SK-N-SH (cell line): ENCODE measurements at regions not wholly inside any gene's neighbourhood (a gene's known extent, or its start where the extent isn't known, plus 50 kb on each side); places are given as distances from the start of the nearest gene placed in this dataset.
A peak's percentile ranks its signal among the peaks of the same experiment; 100 is the strongest.

Source experiments
- CTCF ChIA-PET: fragments of 300-600, 350-600 bp; formaldehyde crosslinking; extraction: SDS; loops from one replicate; lab custom pipeline; 2021; lab: Yijun Ruan, JAX
- POLR2A ChIA-PET: fragments of 350-600 bp; sonication (Branson Sonifier 250); formaldehyde crosslinking; extraction: SDS; loops from one replicate; lab custom pipeline; 2020; ENCODE audit warnings: antibody characterized with exemption, inconsistent platforms; lab: Yijun Ruan, JAX
- DNase-seq: peaks from one replicate; pipeline ENCODE4 v3.0.0; 2012
- H2AFZ ChIP-seq: fragments of 200-600 bp; sonication (generic); 2 replicates; pipeline ENCODE4 v1.8.1; 2016; ENCODE audit warnings: antibody characterized with exemption, mild to moderate bottlenecking, low read depth
- H3F3A ChIP-seq: fragments of 200-600 bp; sonication (generic); replicated peaks from 2 replicates; pipeline ENCODE3; 2016; ENCODE audit warnings: antibody characterized with exemption, mild to moderate bottlenecking; ENCODE audit not compliant: insufficient read depth
- H3K27ac ChIP-seq, 2 experiments: fragments of 200-500 bp in 1 of 2; fragments of 200-600 bp in 1 of 2; sonication (Bioruptor generic) in 1 of 2; sonication (generic), shearing (Covaris generic) in 1 of 2; 2 replicates each; pipeline versions ENCODE4 v1.5.1 to v1.6.1; 2014 to 2016; ENCODE audit warnings: low read depth in 2 of 2, inconsistent platforms in 1 of 2, low read length in 1 of 2, mild to moderate bottlenecking in 1 of 2, mixed read lengths in 1 of 2
- H3K27me3 ChIP-seq: fragments of 200-600 bp; sonication (generic), shearing (Covaris generic); 2 replicates; pipeline ENCODE4 v1.6.1; 2016; ENCODE audit warnings: mixed run types; ENCODE audit not compliant: insufficient read depth
- H3K36me3 ChIP-seq, 2 experiments: fragments of 200-500 bp in 1 of 2; fragments of 200-600 bp in 1 of 2; sonication (Bioruptor generic) in 1 of 2; sonication (generic) in 1 of 2; replicated peaks in 1 of 2; 2 replicates each; pipeline versions ENCODE3 to v1.5.1; 2014 to 2016; ENCODE audit warnings: low read length in 1 of 2, mild to moderate bottlenecking in 1 of 2; ENCODE audit not compliant: insufficient read depth in 2 of 2, control insufficient read depth in 1 of 2
- H3K4me1 ChIP-seq, 2 experiments: fragments of 200-500 bp in 1 of 2; fragments of 200-600 bp in 1 of 2; sonication (Bioruptor generic) in 1 of 2; sonication (generic), shearing (Covaris generic) in 1 of 2; 2 replicates each; pipeline versions ENCODE4 v1.5.1 to v1.6.1; 2014 to 2016; ENCODE audit warnings: low read depth in 1 of 2, low read length in 1 of 2, mixed run types in 1 of 2; ENCODE audit not compliant: insufficient read depth in 2 of 2, control insufficient read depth in 1 of 2
- H3K4me2 ChIP-seq: fragments of 200-600 bp; sonication (generic), shearing (Covaris generic); 2 replicates; pipeline ENCODE4 v1.6.1; 2017; ENCODE audit warnings: mixed run types
- H3K4me3 ChIP-seq, 2 experiments: fragments of 200-500 bp in 1 of 2; fragments of 200-600 bp in 1 of 2; sonication (Bioruptor generic) in 1 of 2; sonication (generic), shearing (Covaris generic) in 1 of 2; 2 replicates each; pipeline versions ENCODE4 v1.5.1 to v1.8.1; 2014 to 2016; ENCODE audit warnings: low read depth in 2 of 2, inconsistent platforms in 1 of 2, low read length in 1 of 2, mild to moderate bottlenecking in 1 of 2, mixed read lengths in 1 of 2, moderate library complexity in 1 of 2
- H3K79me2 ChIP-seq: fragments of 200-600 bp; sonication (generic); 2 replicates; pipeline ENCODE4 v1.8.1; 2017; ENCODE audit warnings: mild to moderate bottlenecking; ENCODE audit not compliant: insufficient read depth
- H3K9ac ChIP-seq: fragments of 200-600 bp; sonication (generic); 2 replicates; pipeline ENCODE4 v1.6.1; 2017; ENCODE audit warnings: mixed run types
- H3K9me2 ChIP-seq: fragments of 200-600 bp; sonication (generic); 2 replicates; pipeline ENCODE4 v1.6.1; 2017; ENCODE audit warnings: mixed run types
- H3K9me3 ChIP-seq: fragments of 200-600 bp; sonication (generic); 2 replicates; pipeline ENCODE4 v1.6.1; 2017; ENCODE audit warnings: mixed run types, mild to moderate bottlenecking, moderate library complexity
- H4K20me1 ChIP-seq: fragments of 200-600 bp; sonication (generic); 2 replicates; pipeline ENCODE4 v1.6.1; 2017; ENCODE audit warnings: mild to moderate bottlenecking, mixed run types; ENCODE audit not compliant: insufficient read depth
- CHD2 ChIP-seq: fragments of 150-350 bp; IDR thresholded peaks from 2 replicates; pipeline ENCODE4 v1.6.1; 2018; ENCODE audit warnings: low read length; ENCODE audit not compliant: partially characterized antibody
- CTCF ChIP-seq: fragments of 200-600 bp; sonication (generic); IDR thresholded peaks from 2 replicates; pipeline ENCODE4 v1.6.1; 2017; ENCODE audit warnings: antibody characterized with exemption, mild to moderate bottlenecking, moderate library complexity
- EZH2phosphoT487 ChIP-seq: fragments of 200-600 bp; sonication (generic); IDR thresholded peaks from 2 replicates; pipeline ENCODE4 v1.6.1; 2017; ENCODE audit warnings: low read depth, mixed run types, mild to moderate bottlenecking, antibody characterized with exemption, moderate library complexity, borderline replicate concordance
- GATA2 ChIP-seq: sonication (generic); formaldehyde crosslinking; IDR thresholded peaks from 2 replicates; pipeline ENCODE4 v1.5.0; 2020; ENCODE audit warnings: mild to moderate bottlenecking, missing genetic modification reagents
- JUND ChIP-seq: IDR thresholded peaks from 2 replicates; pipeline ENCODE4 v1.4.0; 2012
- MXI1 ChIP-seq: IDR thresholded peaks from 2 replicates; pipeline ENCODE4 v1.6.1; 2012; ENCODE audit warnings: mild to moderate bottlenecking, low read depth, low read length, improper control_type of control experiment
- RAD21 ChIP-seq: IDR thresholded peaks from 2 replicates; pipeline ENCODE4 v1.6.1; 2012; ENCODE audit warnings: mild to moderate bottlenecking, low read length
- RXRA ChIP-seq: IDR thresholded peaks from 2 replicates; pipeline ENCODE4 v1.4.0; 2012; ENCODE audit warnings: low read depth, mild to moderate bottlenecking, borderline replicate concordance
- SMC3 ChIP-seq: IDR thresholded peaks from 2 replicates; pipeline ENCODE4 v1.6.1; 2012; ENCODE audit warnings: low read depth, low read length, improper control_type of control experiment
- WGBS: methylation state at CpG from one replicate; pipeline ENCODE4 v1.1.6; 2017; ENCODE audit warnings: low lambda C conversion rate; 5-methylcytosine and 5-hydroxymethylcytosine counted together

GRCh38 chr12:111274777-111275176 lies 94.1 kb downstream of the PHETA1 start:
- peak; percentile 81 for DNase-seq
- Histone ChIP-seq H3K9me3 (no peaks in the 10 kb centered on the region), H3K4me1 (peaks cover 0 to 14% of the 10 kb centered on the region in 2 experiments; a peak in 2 of 4 replicates), H3K79me2 (no peaks in the 10 kb centered on the region), H3K36me3 (no peaks in the 10 kb centered on the region), H2AFZ (no peak overlapping the region), H3K9ac (no peak overlapping the region), H3K4me3 (no peak overlapping the region; a peak in 1 of 4 replicates), H4K20me1 (no peaks in the 10 kb centered on the region), H3F3A (no peaks in the 10 kb centered on the region), H3K4me2 (no peak overlapping the region), H3K9me2 (no peaks in the 10 kb centered on the region), H3K27me3 (no peaks in the 10 kb centered on the region; the same call in 1 of the 2 replicates), H3K27ac (peak overlapping the region in 1 of 2 experiments; percentile 91; a peak in 2 of 4 replicates)
- POLR2A ChIA-PET, result interaction anchor here (1.6 kb wide), 1 partner anchor 94 kb away, joined by 3 read pairs; no protein-coding TSS in a partner anchor
- WGBS, result 51% methylated on average over 4 of the region's 4 CpGs
- CTCF ChIA-PET, result interaction anchor here (0.6 to 5.2 kb wide), 30 partner anchors 9 to 251 kb away, joined by 3 to 50 read pairs (median 4); no protein-coding TSS in a partner anchor
- TF ChIP-seq CTCF (peak; percentile 53), RAD21 (peak; percentile 70), CHD2 (peak; percentile 60), EZH2phosphoT487 (no peak), SMC3 (peak; percentile 38), RXRA (no peak)

GRCh38 chr12:111271674-111272418 lies 97.0 kb downstream of the PHETA1 start:
- H4K20me1 ChIP-seq, result no peaks in the 10 kb centered on the region
- POLR2A ChIA-PET, result no interaction called here
- no peak overlapping the region for H3K4me3 ChIP-seq
- no peak overlapping the region for H3K4me2 ChIP-seq
- H3K9ac ChIP-seq, result no peak overlapping the region
- no peaks in the 10 kb centered on the region for H3K9me2 ChIP-seq
- H3K9me3 ChIP-seq, result no peaks in the 10 kb centered on the region
- H3F3A ChIP-seq, result no peaks in the 10 kb centered on the region
- TF ChIP-seq RAD21, result peak; percentile 50
- TF ChIP-seq SMC3, result peak; percentile 37
- no peak for TF ChIP-seq MXI1
- no peak for TF ChIP-seq GATA2
- peak; percentile 34 for TF ChIP-seq CTCF
- TF ChIP-seq JUND, result no peak
- H3K36me3 ChIP-seq, result no peaks in the 10 kb centered on the region
- no peak overlapping the region for H3K27ac ChIP-seq
- no peak overlapping the region for H2AFZ ChIP-seq
- no peaks in the 10 kb centered on the region; the same call in 1 of the 2 replicates for H3K27me3 ChIP-seq
- 53% methylated on average over 6 of the region's 6 CpGs for WGBS
- peaks cover 0 to 16% of the 10 kb centered on the region in 2 experiments; a peak in 2 of 4 replicates for H3K4me1 ChIP-seq
- H3K79me2 ChIP-seq, result no peaks in the 10 kb centered on the region
- no peak for DNase-seq
- CTCF ChIA-PET, result interaction anchor here (0.6 to 5.2 kb wide), 22 partner anchors 16 to 377 kb away, joined by 3 to 50 read pairs (median 4); no protein-coding TSS in a partner anchor
